Panc1 (cell line): ENCODE measurements at regions not wholly inside any gene's neighbourhood (a gene's known extent, or its start where the extent isn't known, plus 50 kb on each side); places are given as distances from the start of the nearest gene placed in this dataset.
"Not testable (repeated sequence)": the region's sequence is repeated elsewhere in the genome, so short reads cannot be mapped to it uniquely, and the experiment has no call there.

Source experiments
- SIN3A ChIP-seq: IDR thresholded peaks from 2 replicates; pipeline ENCODE4 v1.6.1; 2012; ENCODE audit warnings: low read depth, mild to moderate bottlenecking, low read length, moderate library complexity, borderline replicate concordance; ENCODE audit not compliant: insufficient read depth
- TCF7L2 ChIP-seq: IDR thresholded peaks from 2 replicates; pipeline ENCODE4 v1.6.1; 2011; ENCODE audit warnings: mild to moderate bottlenecking, low read depth, low read length, inconsistent platforms
- TF ChIP-seq, protein P1 (sequence below): fragments of 450-650 bp; IDR thresholded peaks from 2 replicates; pipeline ENCODE4 v1.5.1; 2017; ENCODE audit warnings: mild to moderate bottlenecking
- TF ChIP-seq, protein P2 (sequence below), 2 experiments: IDR thresholded peaks; 2 replicates each; pipeline ENCODE4 v1.6.1; 2011 to 2012; ENCODE audit warnings: low read depth in 2 of 2, control low read depth in 1 of 2, low read length in 1 of 2, mild to moderate bottlenecking in 1 of 2, moderate library complexity in 1 of 2; ENCODE audit not compliant: insufficient read depth in 1 of 2

DNA sequence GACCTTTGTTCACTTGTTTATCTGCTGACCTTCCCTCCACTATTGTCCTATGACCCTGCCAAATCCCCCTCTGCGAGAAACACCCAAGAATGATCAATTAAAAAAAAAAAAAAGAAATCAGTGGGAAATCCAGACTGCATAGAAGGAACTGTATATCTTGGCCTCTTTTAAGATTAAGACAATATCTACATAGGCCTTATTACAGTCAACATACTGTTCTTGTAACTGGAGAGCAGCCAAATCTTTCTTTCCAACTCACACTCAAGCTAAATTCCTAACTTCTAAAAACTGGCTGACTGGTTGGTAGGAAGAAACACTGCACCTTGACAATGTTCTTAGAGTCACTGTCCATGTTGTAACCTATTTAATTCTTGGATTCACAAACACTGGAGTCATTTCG lies 824.1 kb upstream of the GBE1 start:
- not testable (repeated sequence) for TF ChIP-seq SIN3A, TCF7L2
- TF ChIP-seq, protein P1, sequence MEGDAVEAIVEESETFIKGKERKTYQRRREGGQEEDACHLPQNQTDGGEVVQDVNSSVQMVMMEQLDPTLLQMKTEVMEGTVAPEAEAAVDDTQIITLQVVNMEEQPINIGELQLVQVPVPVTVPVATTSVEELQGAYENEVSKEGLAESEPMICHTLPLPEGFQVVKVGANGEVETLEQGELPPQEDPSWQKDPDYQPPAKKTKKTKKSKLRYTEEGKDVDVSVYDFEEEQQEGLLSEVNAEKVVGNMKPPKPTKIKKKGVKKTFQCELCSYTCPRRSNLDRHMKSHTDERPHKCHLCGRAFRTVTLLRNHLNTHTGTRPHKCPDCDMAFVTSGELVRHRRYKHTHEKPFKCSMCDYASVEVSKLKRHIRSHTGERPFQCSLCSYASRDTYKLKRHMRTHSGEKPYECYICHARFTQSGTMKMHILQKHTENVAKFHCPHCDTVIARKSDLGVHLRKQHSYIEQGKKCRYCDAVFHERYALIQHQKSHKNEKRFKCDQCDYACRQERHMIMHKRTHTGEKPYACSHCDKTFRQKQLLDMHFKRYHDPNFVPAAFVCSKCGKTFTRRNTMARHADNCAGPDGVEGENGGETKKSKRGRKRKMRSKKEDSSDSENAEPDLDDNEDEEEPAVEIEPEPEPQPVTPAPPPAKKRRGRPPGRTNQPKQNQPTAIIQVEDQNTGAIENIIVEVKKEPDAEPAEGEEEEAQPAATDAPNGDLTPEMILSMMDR: not testable (repeated sequence)
- TF ChIP-seq, protein P2, sequence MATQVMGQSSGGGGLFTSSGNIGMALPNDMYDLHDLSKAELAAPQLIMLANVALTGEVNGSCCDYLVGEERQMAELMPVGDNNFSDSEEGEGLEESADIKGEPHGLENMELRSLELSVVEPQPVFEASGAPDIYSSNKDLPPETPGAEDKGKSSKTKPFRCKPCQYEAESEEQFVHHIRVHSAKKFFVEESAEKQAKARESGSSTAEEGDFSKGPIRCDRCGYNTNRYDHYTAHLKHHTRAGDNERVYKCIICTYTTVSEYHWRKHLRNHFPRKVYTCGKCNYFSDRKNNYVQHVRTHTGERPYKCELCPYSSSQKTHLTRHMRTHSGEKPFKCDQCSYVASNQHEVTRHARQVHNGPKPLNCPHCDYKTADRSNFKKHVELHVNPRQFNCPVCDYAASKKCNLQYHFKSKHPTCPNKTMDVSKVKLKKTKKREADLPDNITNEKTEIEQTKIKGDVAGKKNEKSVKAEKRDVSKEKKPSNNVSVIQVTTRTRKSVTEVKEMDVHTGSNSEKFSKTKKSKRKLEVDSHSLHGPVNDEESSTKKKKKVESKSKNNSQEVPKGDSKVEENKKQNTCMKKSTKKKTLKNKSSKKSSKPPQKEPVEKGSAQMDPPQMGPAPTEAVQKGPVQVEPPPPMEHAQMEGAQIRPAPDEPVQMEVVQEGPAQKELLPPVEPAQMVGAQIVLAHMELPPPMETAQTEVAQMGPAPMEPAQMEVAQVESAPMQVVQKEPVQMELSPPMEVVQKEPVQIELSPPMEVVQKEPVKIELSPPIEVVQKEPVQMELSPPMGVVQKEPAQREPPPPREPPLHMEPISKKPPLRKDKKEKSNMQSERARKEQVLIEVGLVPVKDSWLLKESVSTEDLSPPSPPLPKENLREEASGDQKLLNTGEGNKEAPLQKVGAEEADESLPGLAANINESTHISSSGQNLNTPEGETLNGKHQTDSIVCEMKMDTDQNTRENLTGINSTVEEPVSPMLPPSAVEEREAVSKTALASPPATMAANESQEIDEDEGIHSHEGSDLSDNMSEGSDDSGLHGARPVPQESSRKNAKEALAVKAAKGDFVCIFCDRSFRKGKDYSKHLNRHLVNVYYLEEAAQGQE (IDR thresholded peaks at IDR 0.05; ENCODE audit: insufficient read depth in 1 of 2, low read depth in 2 of 2, low read length in 1 of 2): not testable (repeated sequence)
